ENCODE measurements at regions not wholly inside any gene's neighbourhood (a gene's known extent, or its start where the extent isn't known, plus 50 kb on each side); places are given as distances from the start of the nearest gene placed in this dataset.

DNA sequence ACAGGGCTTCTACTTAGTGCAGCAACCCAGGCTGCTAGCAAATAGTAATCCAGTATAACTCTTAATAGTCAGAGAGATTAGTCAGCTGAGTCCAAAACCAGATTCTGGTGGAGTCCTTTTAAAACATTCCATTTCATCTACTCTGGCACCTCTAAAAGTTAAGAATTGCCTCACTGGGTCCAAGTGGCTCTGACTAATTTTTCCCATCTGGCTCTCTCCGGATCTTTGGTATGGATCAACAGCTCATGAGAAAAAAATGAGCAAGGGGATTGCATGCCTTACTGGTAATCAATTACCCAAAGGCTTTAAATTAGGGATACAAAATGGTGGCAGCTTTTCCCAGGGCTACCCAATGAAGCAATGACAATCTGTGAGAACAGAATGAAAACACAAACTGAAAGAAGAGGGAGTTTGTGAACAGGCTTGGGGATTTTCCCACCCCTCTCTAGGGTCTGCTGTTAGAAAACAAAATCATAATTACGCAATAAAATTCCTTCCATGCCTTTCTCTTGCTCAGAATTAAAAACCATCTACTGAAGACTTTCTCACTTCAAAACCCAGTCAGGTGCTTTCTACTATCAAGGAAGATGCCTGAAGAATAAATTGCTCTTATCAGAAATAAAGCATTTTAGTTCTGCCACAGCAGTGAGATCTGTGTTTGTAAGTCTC, 84.6 kb upstream of the PMFBP1 start:
- peak in 2 of 4 donors; percentile 40 to 47 for ATAC-seq
- no peaks in the 10 kb centered on the region for H3K4me1 ChIP-seq
- no peaks in the 10 kb centered on the region for H3K36me3 ChIP-seq (ENCODE audit: insufficient read depth in 1 of 2, low read depth in 1 of 2)
- H3K27ac ChIP-seq = no peak overlapping the region
- intact Hi-C loops (cut with DNase I) = no loop called here
- H3K27me3 ChIP-seq (ENCODE audit: insufficient read depth in 3 of 3, low read length in 2 of 3) = no peaks in the 10 kb centered on the region
- no peak for DNase-seq
- no peak overlapping the region for H3K4me3 ChIP-seq
- WGBS, 3 donors = 58 to 65% (median 63%) methylated on average over 2 of the region's 2 CpGs
- H3K9me3 ChIP-seq = no peaks in the 10 kb centered on the region
- TF ChIP-seq, protein P1, sequence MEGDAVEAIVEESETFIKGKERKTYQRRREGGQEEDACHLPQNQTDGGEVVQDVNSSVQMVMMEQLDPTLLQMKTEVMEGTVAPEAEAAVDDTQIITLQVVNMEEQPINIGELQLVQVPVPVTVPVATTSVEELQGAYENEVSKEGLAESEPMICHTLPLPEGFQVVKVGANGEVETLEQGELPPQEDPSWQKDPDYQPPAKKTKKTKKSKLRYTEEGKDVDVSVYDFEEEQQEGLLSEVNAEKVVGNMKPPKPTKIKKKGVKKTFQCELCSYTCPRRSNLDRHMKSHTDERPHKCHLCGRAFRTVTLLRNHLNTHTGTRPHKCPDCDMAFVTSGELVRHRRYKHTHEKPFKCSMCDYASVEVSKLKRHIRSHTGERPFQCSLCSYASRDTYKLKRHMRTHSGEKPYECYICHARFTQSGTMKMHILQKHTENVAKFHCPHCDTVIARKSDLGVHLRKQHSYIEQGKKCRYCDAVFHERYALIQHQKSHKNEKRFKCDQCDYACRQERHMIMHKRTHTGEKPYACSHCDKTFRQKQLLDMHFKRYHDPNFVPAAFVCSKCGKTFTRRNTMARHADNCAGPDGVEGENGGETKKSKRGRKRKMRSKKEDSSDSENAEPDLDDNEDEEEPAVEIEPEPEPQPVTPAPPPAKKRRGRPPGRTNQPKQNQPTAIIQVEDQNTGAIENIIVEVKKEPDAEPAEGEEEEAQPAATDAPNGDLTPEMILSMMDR (IDR thresholded peaks at IDR 0.05) = no peak

DNA sequence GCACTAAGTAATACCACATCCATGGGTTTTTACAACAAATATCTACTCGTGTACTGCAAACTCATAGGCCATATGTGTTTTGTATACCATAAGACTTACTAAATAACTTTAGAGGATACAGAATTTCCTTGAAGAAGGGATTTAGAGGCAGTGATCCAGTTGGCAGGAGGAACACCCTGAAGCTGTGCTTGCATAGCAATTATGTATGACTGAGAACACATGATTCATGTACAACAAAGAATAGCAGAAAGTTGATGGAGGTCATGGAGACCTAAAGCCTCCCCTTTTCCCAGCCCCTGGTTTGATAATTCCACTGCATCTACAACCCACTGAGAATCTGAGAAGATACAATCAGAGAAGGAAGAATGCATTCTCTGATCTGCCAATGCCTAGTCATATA, 83.8 kb upstream of the PMFBP1 start:
- no peaks in the 10 kb centered on the region for H3K4me1 ChIP-seq
- intact Hi-C loops (cut with DNase I) = no loop called here
- no peak overlapping the region for H3K4me3 ChIP-seq
- no peaks in the 10 kb centered on the region for H3K36me3 ChIP-seq (ENCODE audit: insufficient read depth in 1 of 2, low read depth in 1 of 2)
- H3K27me3 ChIP-seq (ENCODE audit: insufficient read depth in 3 of 3, low read length in 2 of 3) = no peaks in the 10 kb centered on the region
- no peak overlapping the region for H3K27ac ChIP-seq
- ATAC-seq (no peak), DNase-seq (no peak)
- WGBS, 3 donors = 90 to 93% (median 92%) methylated on average over 1 of the region's 1 CpG
- TF ChIP-seq, protein P1 (IDR thresholded peaks at IDR 0.05) = no peak
- no peaks in the 10 kb centered on the region for H3K9me3 ChIP-seq

DNA sequence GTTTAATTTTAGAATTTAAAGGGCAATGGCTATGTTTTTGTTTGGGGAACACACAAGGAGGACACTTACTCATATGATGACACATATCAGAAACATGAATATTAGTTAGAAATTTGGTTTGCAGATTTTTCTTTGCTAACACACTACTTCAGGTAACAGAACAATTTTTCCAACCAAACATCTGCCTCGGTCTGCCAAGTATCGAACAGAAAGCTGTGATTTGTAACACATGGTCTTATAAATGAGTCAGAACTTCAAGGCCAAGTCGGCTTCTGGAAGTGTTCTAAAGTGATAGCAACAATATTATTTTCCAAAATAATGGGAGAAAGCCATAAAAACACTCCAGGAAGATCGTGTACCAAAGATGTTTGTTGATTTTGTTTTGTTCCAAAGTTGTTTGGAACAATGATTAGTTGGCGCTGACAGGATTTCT, 75.9 kb upstream of the PMFBP1 start:
- no peaks in the 10 kb centered on the region for H3K36me3 ChIP-seq (ENCODE audit: insufficient read depth in 1 of 2, low read depth in 1 of 2)
- DNase-seq = no peak
- H3K9me3 ChIP-seq = no peaks in the 10 kb centered on the region
- no peak for ATAC-seq
- TF ChIP-seq, protein P1 (IDR thresholded peaks at IDR 0.05) = no peak
- no peaks in the 10 kb centered on the region for H3K4me1 ChIP-seq
- no peak overlapping the region for H3K27ac ChIP-seq
- no peak overlapping the region for H3K4me3 ChIP-seq
- no peaks in the 10 kb centered on the region for H3K27me3 ChIP-seq (ENCODE audit: insufficient read depth in 3 of 3, low read length in 2 of 3)
- WGBS, 3 donors = 38 to 59% (median 43%) methylated on average over 5 of the region's 5 CpGs
- intact Hi-C loops (cut with DNase I) = no loop called here

DNA sequence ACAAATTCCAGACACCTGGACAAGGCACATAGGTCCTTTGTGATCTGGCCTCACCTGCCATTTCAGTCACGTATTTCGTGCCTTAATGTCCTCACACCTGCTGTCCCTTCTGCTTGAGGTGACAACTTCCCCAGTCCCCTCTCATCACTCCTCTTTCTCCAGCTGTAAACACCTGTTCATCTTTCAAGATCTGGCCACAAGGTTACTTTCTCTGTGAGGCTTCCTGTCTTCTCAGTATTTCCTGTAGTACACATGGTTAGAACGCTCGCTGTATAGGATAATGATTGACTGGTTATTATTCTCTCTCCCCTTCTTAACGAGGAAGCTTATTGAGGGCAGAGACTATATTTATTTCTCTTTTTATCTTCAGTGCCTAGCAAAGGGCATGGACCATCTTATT, 74.5 kb upstream of the PMFBP1 start:
- Histone ChIP-seq H3K27me3 (ENCODE audit: insufficient read depth in 3 of 3, low read length in 2 of 3) (peaks cover 0 to 4% (median 0%) of the 10 kb centered on the region in 3 donors), H3K4me1 (no peaks in the 10 kb centered on the region), H3K4me3 (no peak overlapping the region), H3K27ac (no peak overlapping the region), H3K9me3 (no peaks in the 10 kb centered on the region), H3K36me3 (ENCODE audit: insufficient read depth in 1 of 2, low read depth in 1 of 2) (no peaks in the 10 kb centered on the region)
- DNase-seq (no peak), ATAC-seq (no peak)
- intact Hi-C loops (cut with DNase I) = no loop called here
- WGBS, 3 donors = 57 to 65% (median 59%) methylated on average over 5 of the region's 5 CpGs
- TF ChIP-seq, protein P1 (IDR thresholded peaks at IDR 0.05) = no peak

DNA sequence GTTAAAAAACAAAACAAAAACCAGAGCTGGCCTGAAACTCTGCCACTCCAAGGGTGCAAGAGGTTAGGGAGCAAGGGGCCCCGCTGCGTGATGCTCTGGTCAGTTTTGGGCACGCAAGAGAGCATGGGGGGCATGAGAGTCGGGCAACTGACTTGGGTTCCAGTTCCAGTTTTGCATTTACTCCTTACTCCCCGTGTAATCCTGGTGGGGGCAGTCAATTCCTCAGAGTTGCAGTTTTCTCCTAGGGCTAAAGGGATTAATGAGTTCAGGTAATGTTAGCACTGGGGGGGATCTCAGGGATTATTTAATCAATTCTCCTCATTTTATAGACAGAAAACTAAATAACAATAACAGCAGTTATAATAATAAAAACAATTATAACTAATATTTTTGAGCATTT, 72.9 kb upstream of the PMFBP1 start:
- 62 to 68% (median 64%) methylated on average over 5 of the region's 5 CpGs for WGBS, 3 donors
- H3K36me3 ChIP-seq (ENCODE audit: insufficient read depth in 1 of 2, low read depth in 1 of 2) = no peaks in the 10 kb centered on the region
- no peaks in the 10 kb centered on the region for H3K4me1 ChIP-seq
- no peaks in the 10 kb centered on the region for H3K9me3 ChIP-seq
- ATAC-seq (no peak), DNase-seq (no peak)
- H3K4me3 ChIP-seq = no peak overlapping the region
- TF ChIP-seq, protein P1 (IDR thresholded peaks at IDR 0.05) = no peak
- peaks cover 0 to 4% (median 0%) of the 10 kb centered on the region in 3 donors for H3K27me3 ChIP-seq (ENCODE audit: insufficient read depth in 3 of 3, low read length in 2 of 3)
- intact Hi-C loops (cut with DNase I) = no loop called here
- no peak overlapping the region for H3K27ac ChIP-seq
